ENCODE measurements at regions not wholly inside any gene's neighbourhood (a gene's known extent, or its start where the extent isn't known, plus 50 kb on each side); places are given as distances from the start of the nearest gene placed in this dataset.

- H3K4me3 ChIP-seq (ENCODE audit: low read depth, low read length) = no peak overlapping the region
- H3K4me1 ChIP-seq (ENCODE audit: control insufficient read depth, insufficient read depth, low read length) = no peaks in the 10 kb centered on the region
- no peaks in the 10 kb centered on the region for H3K27me3 ChIP-seq (ENCODE audit: control insufficient read depth, insufficient read depth, low read length)
- no peak overlapping the region for H3K9ac ChIP-seq (ENCODE audit: low read length)
- H3K36me3 ChIP-seq (ENCODE audit: control insufficient read depth, insufficient read depth, low read length) = no peaks in the 10 kb centered on the region
- no peak overlapping the region for H3K27ac ChIP-seq (ENCODE audit: low read depth, low read length)
- peaks cover 7% of the 10 kb centered on the region; the same call in 1 of the 2 replicates for H3K9me3 ChIP-seq (ENCODE audit: control insufficient read depth, insufficient read depth, low read depth, low read length)
These were observed 547.1 kb upstream of the ZEB2 start for GRCh38 chr2:145066856-145067548.

GRCh38 chr2:145066151-145066661, 546.3 kb upstream of the ZEB2 start:
- Histone ChIP-seq H3K36me3 (ENCODE audit: control insufficient read depth, insufficient read depth, low read length) (no peaks in the 10 kb centered on the region), H3K9ac (ENCODE audit: low read length) (no peak overlapping the region), H3K27ac (ENCODE audit: low read depth, low read length) (no peak overlapping the region), H3K4me1 (ENCODE audit: control insufficient read depth, insufficient read depth, low read length) (no peaks in the 10 kb centered on the region), H3K4me3 (ENCODE audit: low read depth, low read length) (no peak overlapping the region), H3K9me3 (ENCODE audit: control insufficient read depth, insufficient read depth, low read depth, low read length) (peaks cover 7% of the 10 kb centered on the region; the same call in 1 of the 2 replicates), H3K27me3 (ENCODE audit: control insufficient read depth, insufficient read depth, low read length) (no peaks in the 10 kb centered on the region)

GRCh38 chr2:145065342-145065741, 545.4 kb upstream of the ZEB2 start:
- no peak overlapping the region for H3K9ac ChIP-seq (ENCODE audit: low read length)
- peaks cover 7% of the 10 kb centered on the region; the same call in 1 of the 2 replicates for H3K9me3 ChIP-seq (ENCODE audit: control insufficient read depth, insufficient read depth, low read depth, low read length)
- no peaks in the 10 kb centered on the region for H3K27me3 ChIP-seq (ENCODE audit: control insufficient read depth, insufficient read depth, low read length)
- no peaks in the 10 kb centered on the region for H3K4me1 ChIP-seq (ENCODE audit: control insufficient read depth, insufficient read depth, low read length)
- H3K36me3 ChIP-seq (ENCODE audit: control insufficient read depth, insufficient read depth, low read length) = no peaks in the 10 kb centered on the region
- H3K27ac ChIP-seq (ENCODE audit: low read depth, low read length) = no peak overlapping the region
- H3K4me3 ChIP-seq (ENCODE audit: low read depth, low read length) = no peak overlapping the region

DNA sequence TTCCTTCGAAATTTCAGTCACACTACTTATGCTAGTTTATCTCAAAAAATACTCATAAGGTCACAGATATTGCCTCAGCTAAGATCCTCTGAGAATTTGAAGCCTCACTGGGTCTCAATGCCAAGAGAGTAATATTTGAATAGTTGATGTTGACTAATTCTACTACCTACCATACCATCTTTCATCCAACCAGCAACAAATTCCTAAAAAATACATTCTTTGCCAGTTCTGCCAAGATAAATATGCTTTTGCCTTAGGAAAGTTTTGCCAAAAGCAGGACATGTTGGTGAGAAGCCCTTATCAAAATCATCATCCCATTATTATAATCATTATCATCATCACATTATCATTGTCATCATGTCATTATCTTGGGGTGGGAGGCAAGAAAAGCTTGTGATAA, 544.6 kb upstream of the ZEB2 start:
- Histone ChIP-seq H3K4me1 (ENCODE audit: control insufficient read depth, insufficient read depth, low read length) (peaks cover 5% of the 10 kb centered on the region), H3K36me3 (ENCODE audit: control insufficient read depth, insufficient read depth, low read length) (no peaks in the 10 kb centered on the region), H3K9me3 (ENCODE audit: control insufficient read depth, insufficient read depth, low read depth, low read length) (peaks cover 3% of the 10 kb centered on the region; the same call in 1 of the 2 replicates), H3K27ac (ENCODE audit: low read depth, low read length) (no peak overlapping the region), H3K9ac (ENCODE audit: low read length) (no peak overlapping the region), H3K27me3 (ENCODE audit: control insufficient read depth, insufficient read depth, low read length) (no peaks in the 10 kb centered on the region), H3K4me3 (ENCODE audit: low read depth, low read length) (no peak overlapping the region)

DNA sequence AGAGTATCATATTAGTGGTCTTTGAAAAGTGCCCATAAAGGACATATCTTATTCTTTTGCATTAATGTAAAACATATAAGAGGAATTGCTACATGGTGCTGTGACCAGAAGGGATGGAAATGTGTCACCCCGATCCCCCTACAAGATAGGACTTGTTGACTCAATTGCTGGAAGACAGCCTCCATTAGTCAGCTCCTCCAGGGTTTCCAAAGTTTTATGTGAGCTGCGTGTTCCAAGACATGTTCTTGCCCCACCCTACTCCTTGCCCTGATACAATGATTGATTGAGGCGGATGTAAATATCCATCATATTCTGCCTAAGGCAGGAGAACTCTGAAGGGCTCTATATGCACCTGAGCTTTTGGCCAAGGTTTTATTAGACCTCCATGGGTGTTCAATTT, 541.0 kb upstream of the ZEB2 start:
- Histone ChIP-seq H3K4me1 (ENCODE audit: control insufficient read depth, insufficient read depth, low read length) (peaks cover 5% of the 10 kb centered on the region), H3K36me3 (ENCODE audit: control insufficient read depth, insufficient read depth, low read length) (no peaks in the 10 kb centered on the region), H3K4me3 (ENCODE audit: low read depth, low read length) (no peak overlapping the region), H3K27ac (ENCODE audit: low read depth, low read length) (no peak overlapping the region), H3K9ac (ENCODE audit: low read length) (no peak overlapping the region), H3K9me3 (ENCODE audit: control insufficient read depth, insufficient read depth, low read depth, low read length) (no peaks in the 10 kb centered on the region), H3K27me3 (ENCODE audit: control insufficient read depth, insufficient read depth, low read length) (no peaks in the 10 kb centered on the region)

GRCh38 chr2:145059914-145060313, 540.0 kb upstream of the ZEB2 start:
- H3K36me3 ChIP-seq (ENCODE audit: control insufficient read depth, insufficient read depth, low read length) = no peaks in the 10 kb centered on the region
- no peak overlapping the region for H3K4me3 ChIP-seq (ENCODE audit: low read depth, low read length)
- no peak overlapping the region for H3K27ac ChIP-seq (ENCODE audit: low read depth, low read length)
- H3K4me1 ChIP-seq (ENCODE audit: control insufficient read depth, insufficient read depth, low read length) = peaks cover 5% of the 10 kb centered on the region
- no peaks in the 10 kb centered on the region for H3K27me3 ChIP-seq (ENCODE audit: control insufficient read depth, insufficient read depth, low read length)
- no peaks in the 10 kb centered on the region for H3K9me3 ChIP-seq (ENCODE audit: control insufficient read depth, insufficient read depth, low read depth, low read length)
- H3K9ac ChIP-seq (ENCODE audit: low read length) = no peak overlapping the region

- Histone ChIP-seq H3K4me1 (ENCODE audit: control insufficient read depth, insufficient read depth, low read length) (peaks cover 5% of the 10 kb centered on the region), H3K9me3 (ENCODE audit: control insufficient read depth, insufficient read depth, low read depth, low read length) (no peaks in the 10 kb centered on the region), H3K4me3 (ENCODE audit: low read depth, low read length) (no peak overlapping the region), H3K27ac (ENCODE audit: low read depth, low read length) (no peak overlapping the region), H3K9ac (ENCODE audit: low read length) (no peak overlapping the region), H3K36me3 (ENCODE audit: control insufficient read depth, insufficient read depth, low read length) (no peaks in the 10 kb centered on the region), H3K27me3 (ENCODE audit: control insufficient read depth, insufficient read depth, low read length) (no peaks in the 10 kb centered on the region)
These were observed 539.4 kb upstream of the ZEB2 start for GRCh38 chr2:145059343-145059742.

- no peaks in the 10 kb centered on the region for H3K36me3 ChIP-seq (ENCODE audit: control insufficient read depth, insufficient read depth, low read length)
- no peak overlapping the region for H3K4me3 ChIP-seq (ENCODE audit: low read depth, low read length)
- H3K27ac ChIP-seq (ENCODE audit: low read depth, low read length) = no peak overlapping the region
- peaks cover 5% of the 10 kb centered on the region for H3K4me1 ChIP-seq (ENCODE audit: control insufficient read depth, insufficient read depth, low read length)
- no peaks in the 10 kb centered on the region for H3K27me3 ChIP-seq (ENCODE audit: control insufficient read depth, insufficient read depth, low read length)
- no peak overlapping the region for H3K9ac ChIP-seq (ENCODE audit: low read length)
- no peaks in the 10 kb centered on the region for H3K9me3 ChIP-seq (ENCODE audit: control insufficient read depth, insufficient read depth, low read depth, low read length)
These were observed 538.5 kb upstream of the ZEB2 start for GRCh38 chr2:145058457-145058856.

- Histone ChIP-seq H3K27me3 (ENCODE audit: control insufficient read depth, insufficient read depth, low read length) (no peaks in the 10 kb centered on the region), H3K27ac (ENCODE audit: low read depth, low read length) (no peak overlapping the region), H3K9me3 (ENCODE audit: control insufficient read depth, insufficient read depth, low read depth, low read length) (no peaks in the 10 kb centered on the region), H3K4me1 (ENCODE audit: control insufficient read depth, insufficient read depth, low read length) (peaks cover 5% of the 10 kb centered on the region), H3K36me3 (ENCODE audit: control insufficient read depth, insufficient read depth, low read length) (no peaks in the 10 kb centered on the region), H3K9ac (ENCODE audit: low read length) (no peak overlapping the region), H3K4me3 (ENCODE audit: low read depth, low read length) (no peak overlapping the region)
These were observed 535.7 kb upstream of the ZEB2 start for GRCh38 chr2:145055651-145056050.

- no peaks in the 10 kb centered on the region for H3K36me3 ChIP-seq (ENCODE audit: control insufficient read depth, insufficient read depth, low read length)
- H3K27me3 ChIP-seq (ENCODE audit: control insufficient read depth, insufficient read depth, low read length) = no peaks in the 10 kb centered on the region
- H3K9me3 ChIP-seq (ENCODE audit: control insufficient read depth, insufficient read depth, low read depth, low read length) = no peaks in the 10 kb centered on the region
- H3K4me1 ChIP-seq (ENCODE audit: control insufficient read depth, insufficient read depth, low read length) = no peaks in the 10 kb centered on the region
- no peak overlapping the region for H3K9ac ChIP-seq (ENCODE audit: low read length)
- H3K27ac ChIP-seq (ENCODE audit: low read depth, low read length) = no peak overlapping the region
- no peak overlapping the region for H3K4me3 ChIP-seq (ENCODE audit: low read depth, low read length)
These were observed 530.2 kb upstream of the ZEB2 start for GRCh38 chr2:145050134-145050533.

- Histone ChIP-seq H3K27me3 (ENCODE audit: control insufficient read depth, insufficient read depth, low read length) (no peaks in the 10 kb centered on the region), H3K9ac (ENCODE audit: low read length) (no peak overlapping the region), H3K4me1 (ENCODE audit: control insufficient read depth, insufficient read depth, low read length) (no peaks in the 10 kb centered on the region), H3K36me3 (ENCODE audit: control insufficient read depth, insufficient read depth, low read length) (no peaks in the 10 kb centered on the region), H3K9me3 (ENCODE audit: control insufficient read depth, insufficient read depth, low read depth, low read length) (no peaks in the 10 kb centered on the region), H3K27ac (ENCODE audit: low read depth, low read length) (no peak overlapping the region), H3K4me3 (ENCODE audit: low read depth, low read length) (no peak overlapping the region)
These were observed 529.6 kb upstream of the ZEB2 start for GRCh38 chr2:145049475-145049874.

All from HUES6 (cell line).